Limb (tissue), 2 donors: ENCODE measurements at regions not wholly inside any gene's neighbourhood (a gene's known extent, or its start where the extent isn't known, plus 50 kb on each side); places are given as distances from the start of the nearest gene placed in this dataset.

Experiments used
- DNase-seq, 2 donors: peaks; one replicate each; pipeline ENCODE4 v3.0.0-alpha.2; 2016; ENCODE audit errors: extremely low spot score in 2 of 2

- no peak for DNase-seq
Observed at GRCh38 chr3:83302091-83302490, 1540.6 kb upstream of the GBE1 start.

- DNase-seq: no peak
Observed at GRCh38 chr3:83317605-83318004, 1556.2 kb upstream of the GBE1 start.

- DNase-seq: no peak
Observed at GRCh38 chr3:83320726-83321125, 1559.3 kb upstream of the GBE1 start.

GRCh38 chr3:83321457-83321856, 1560.0 kb upstream of the GBE1 start:
- no peak for DNase-seq

- no peak for DNase-seq
Observed at GRCh38 chr3:83321891-83322290, 1560.4 kb upstream of the GBE1 start.

GRCh38 chr3:83354205-83354604, 1592.8 kb upstream of the GBE1 start:
- no peak for DNase-seq

- DNase-seq: no peak
Observed at GRCh38 chr3:83393276-83393675, 1565.5 kb upstream of the CADM2 start.

GRCh38 chr3:83403927-83404326, 1554.9 kb upstream of the CADM2 start:
- DNase-seq: no peak

GRCh38 chr3:83426300-83426699, 1532.5 kb upstream of the CADM2 start:
- no peak for DNase-seq

GRCh38 chr3:83434880-83435587, 1523.8 kb upstream of the CADM2 start:
- DNase-seq: peak in 1 of 2 donors; percentile 24

GRCh38 chr3:83438188-83438587, 1520.6 kb upstream of the CADM2 start:
- no peak for DNase-seq

- DNase-seq: no peak
Observed at GRCh38 chr3:83453056-83453455, 1505.7 kb upstream of the CADM2 start.

GRCh38 chr3:83454353-83454752, 1504.4 kb upstream of the CADM2 start:
- DNase-seq: no peak

- no peak for DNase-seq
Observed at GRCh38 chr3:83457551-83457950, 1501.2 kb upstream of the CADM2 start.

GRCh38 chr3:83460052-83460451, 1498.7 kb upstream of the CADM2 start:
- no peak for DNase-seq

- DNase-seq: no peak
Observed at GRCh38 chr3:83461411-83461810, 1497.4 kb upstream of the CADM2 start.

GRCh38 chr3:83477563-83477962, 1481.2 kb upstream of the CADM2 start:
- DNase-seq: no peak

- no peak for DNase-seq
Observed at GRCh38 chr3:83482402-83483070, 1476.3 kb upstream of the CADM2 start.

- no peak for DNase-seq
Observed at GRCh38 chr3:83496462-83496861, 1462.3 kb upstream of the CADM2 start.

- DNase-seq: no peak
Observed at GRCh38 chr3:83498361-83499016, 1460.3 kb upstream of the CADM2 start.

GRCh38 chr3:83500422-83500821, 1458.4 kb upstream of the CADM2 start:
- DNase-seq: no peak

- no peak for DNase-seq
Observed at GRCh38 chr3:83500931-83501330, 1457.9 kb upstream of the CADM2 start.

- DNase-seq: no peak
Observed at GRCh38 chr3:83513051-83513450, 1445.7 kb upstream of the CADM2 start.
